SH-SY5Y (cell line): ENCODE measurements at regions not wholly inside any gene's neighbourhood (a gene's known extent, or its start where the extent isn't known, plus 50 kb on each side); places are given as distances from the start of the nearest gene placed in this dataset.

Experiments used
- GATA2 ChIP-seq: IDR thresholded peaks from 2 replicates; pipeline ENCODE4 v1.6.1; 2011; ENCODE audit warnings: mild to moderate bottlenecking, low read depth, low read length
- GATA3 ChIP-seq: IDR thresholded peaks from 2 replicates; pipeline ENCODE4 v1.6.1; 2011; ENCODE audit warnings: low read depth, mild to moderate bottlenecking, low read length, moderate library complexity

DNA sequence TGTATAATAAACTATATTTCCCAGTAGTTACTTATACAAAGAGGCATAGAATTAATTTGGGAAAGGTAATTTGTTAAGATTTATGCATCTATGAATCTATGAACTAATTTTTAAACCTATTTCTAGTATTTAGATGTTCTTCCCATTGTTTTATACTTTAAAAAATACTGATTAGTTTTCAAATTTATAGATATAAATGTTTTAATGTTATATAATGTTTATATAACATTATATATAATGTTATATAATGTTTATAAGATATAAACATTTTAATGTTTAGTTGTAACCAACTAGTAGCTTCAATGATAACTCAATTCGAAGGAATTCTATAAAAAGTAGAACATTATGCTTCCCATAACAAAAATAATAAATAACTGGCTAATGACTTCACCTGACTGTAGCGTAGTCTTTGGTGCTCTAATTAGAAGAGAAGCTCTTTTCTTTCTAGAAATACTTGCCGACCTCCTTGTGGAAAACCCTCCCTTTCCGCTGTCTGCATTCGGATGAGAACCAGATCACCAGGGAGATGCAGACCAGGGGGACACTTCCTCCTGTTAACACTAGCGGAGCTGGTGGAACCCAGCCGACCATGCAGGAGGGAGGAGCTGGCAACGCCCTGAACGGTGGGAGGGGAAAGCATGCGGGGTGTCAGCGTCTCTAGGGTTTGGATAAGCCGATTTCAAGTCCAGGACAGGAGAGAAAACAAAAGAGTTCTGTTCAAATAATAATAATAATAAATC lies 158.4 kb downstream of the OR2B2 start:
- TF ChIP-seq GATA2, result peak; percentile 17; the same call in 1 of the 2 replicates
- no peak for TF ChIP-seq GATA3

DNA sequence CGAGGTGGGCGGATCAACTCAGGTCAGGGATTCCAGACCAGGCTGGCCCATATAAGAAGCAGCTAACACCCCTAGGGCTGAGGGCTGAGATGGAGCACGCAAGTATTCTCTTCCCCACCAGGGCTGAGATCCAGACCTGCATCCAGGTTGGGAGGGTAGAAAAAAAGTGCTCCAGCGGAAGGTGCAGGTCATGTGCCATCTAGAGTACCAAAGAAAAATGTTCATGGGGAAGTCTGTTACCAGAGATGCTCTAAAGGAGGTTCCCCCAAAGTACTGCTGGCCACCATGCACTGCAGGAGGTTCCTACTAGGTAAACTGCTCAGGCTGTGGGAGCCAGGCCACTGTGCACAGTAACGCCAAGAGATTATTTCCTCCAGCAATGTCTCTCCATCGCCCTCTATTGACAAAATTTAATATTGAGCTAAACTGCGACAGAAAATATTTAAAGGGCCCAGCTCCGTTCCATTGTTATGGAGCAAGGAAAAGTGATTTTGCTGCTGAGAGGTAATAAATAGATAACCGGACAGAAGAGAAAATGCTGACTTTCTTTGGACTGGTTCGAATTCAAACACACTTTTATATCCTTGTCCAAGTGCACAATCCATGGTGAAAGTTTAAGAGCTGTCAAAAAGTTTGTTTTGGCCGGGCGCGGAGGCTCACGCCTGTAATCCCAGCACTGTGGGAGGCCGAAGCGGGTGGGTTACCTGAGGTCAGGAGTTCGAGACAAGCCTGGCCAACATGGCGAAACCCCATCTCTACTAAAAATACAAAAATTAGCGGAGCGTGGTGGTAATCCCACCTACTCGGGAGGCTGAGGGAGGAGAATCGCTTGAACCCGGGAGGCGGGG lies 159.9 kb downstream of the OR2B2 start:
- TF ChIP-seq GATA2 (no peak), GATA3 (no peak)

- TF ChIP-seq GATA2, result no peak
- TF ChIP-seq GATA3, result no peak
Observed at GRCh38 chr6:27748661-27749060, 163.5 kb downstream of the OR2B2 start.

GRCh38 chr6:27747637-27748036 lies 164.6 kb downstream of the OR2B2 start:
- no peak for TF ChIP-seq GATA3
- TF ChIP-seq GATA2, result no peak

GRCh38 chr6:27743787-27744186 lies 168.4 kb downstream of the OR2B2 start:
- TF ChIP-seq GATA3 (no peak), GATA2 (no peak)

GRCh38 chr6:27742833-27743573 lies 169.2 kb downstream of the OR2B2 start:
- TF ChIP-seq GATA2 (no peak), GATA3 (no peak)

DNA sequence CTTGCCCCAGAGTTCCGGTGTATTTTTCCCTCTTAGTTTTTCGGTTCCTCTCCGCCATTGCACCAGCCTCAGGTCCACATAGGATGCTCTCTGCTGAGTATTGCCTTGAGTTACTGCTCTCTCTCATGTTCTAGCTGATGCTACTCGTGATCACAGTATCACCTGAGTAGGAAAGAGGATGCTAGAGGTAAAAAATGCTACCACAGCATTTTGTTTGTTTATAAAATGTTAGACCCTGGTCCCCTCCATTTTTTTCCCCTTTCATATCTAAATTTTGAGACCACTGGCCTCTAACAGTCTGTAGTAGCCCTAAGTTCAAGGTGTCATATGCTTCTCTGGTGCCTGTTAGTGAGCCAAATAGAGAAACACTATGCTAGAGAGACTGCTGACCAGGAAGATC lies 175.5 kb downstream of the OR2B2 start:
- TF ChIP-seq GATA3 (no peak), GATA2 (no peak)

DNA sequence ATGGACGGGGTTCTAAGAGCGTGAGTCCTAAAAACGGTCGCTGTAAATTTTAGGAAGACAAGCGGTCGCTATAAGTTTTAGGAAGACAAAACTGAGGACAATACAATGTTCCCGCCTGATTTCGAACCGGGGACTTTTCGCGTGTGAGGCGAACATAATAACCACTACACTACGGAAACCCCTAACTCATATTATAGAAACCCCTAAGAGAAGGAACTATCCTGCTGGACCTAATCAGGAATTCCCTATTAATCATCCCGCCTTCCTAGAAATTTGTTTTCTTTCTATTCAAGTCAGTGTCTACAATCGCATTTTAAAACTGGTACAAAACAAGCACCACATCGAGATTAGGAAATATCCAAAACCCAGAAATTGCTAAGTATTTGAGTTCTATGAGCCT lies 183.8 kb downstream of the OR2B2 start:
- TF ChIP-seq GATA3 (no peak), GATA2 (no peak)

DNA sequence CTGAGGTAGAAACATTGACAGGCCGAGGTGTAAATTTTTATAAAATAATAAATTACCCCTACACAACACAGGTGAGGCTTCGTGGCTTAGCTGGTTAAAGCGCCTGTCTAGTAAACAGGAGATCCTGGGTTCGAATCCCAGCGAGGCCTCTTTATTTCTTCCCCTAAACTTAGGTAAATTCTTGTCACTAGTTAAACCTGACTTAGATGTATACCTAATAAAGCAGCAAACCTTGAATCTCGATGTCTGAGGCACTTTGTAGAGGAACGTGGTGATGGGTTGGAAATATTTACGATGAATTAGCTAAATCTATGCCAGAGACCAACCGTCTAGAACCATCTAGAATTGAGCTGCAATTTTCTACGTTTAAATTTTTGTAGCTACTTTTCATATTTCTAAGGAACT lies 185.6 kb downstream of the OR2B2 start:
- TF ChIP-seq GATA3 (no peak), GATA2 (no peak)

GRCh38 chr6:27720607-27721580 lies 191.3 kb downstream of the OR2B2 start:
- TF ChIP-seq GATA3 (no peak), GATA2 (no peak)

- TF ChIP-seq GATA2, result no peak
- TF ChIP-seq GATA3, result no peak
Observed at GRCh38 chr6:27706431-27706830, 205.8 kb downstream of the OR2B2 start.

DNA sequence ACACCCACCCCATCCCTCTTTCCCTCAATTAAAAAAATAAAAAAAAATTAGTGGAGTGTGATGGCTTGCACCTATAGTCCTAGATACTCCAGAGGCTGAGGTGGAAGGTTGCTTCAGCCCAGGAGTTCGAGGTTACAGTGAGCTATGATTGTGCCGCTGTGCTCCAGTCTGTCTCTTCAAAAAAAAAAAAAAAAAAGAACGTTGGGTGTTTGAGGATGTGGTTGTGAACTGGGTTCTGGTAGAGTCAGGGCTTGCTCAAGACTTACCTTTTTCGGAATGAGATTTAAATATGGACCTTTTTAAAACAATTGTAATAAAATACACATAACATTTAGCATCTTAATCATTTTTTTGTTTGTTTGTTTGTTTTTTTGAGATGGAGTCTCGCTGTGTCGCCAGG lies 211.9 kb downstream of the OR2B2 start:
- no peak for TF ChIP-seq GATA2
- no peak for TF ChIP-seq GATA3

GRCh38 chr6:27694547-27694874 lies 217.7 kb downstream of the OR2B2 start:
- TF ChIP-seq GATA2, result no peak
- TF ChIP-seq GATA3, result no peak

GRCh38 chr6:27693766-27694546 lies 218.2 kb downstream of the OR2B2 start:
- TF ChIP-seq GATA2 (no peak), GATA3 (no peak)
